Progenitor cell of endocrine pancreas (in vitro differentiated cells): ENCODE measurements at regions not wholly inside any gene's neighbourhood (a gene's known extent, or its start where the extent isn't known, plus 50 kb on each side); places are given as distances from the start of the nearest gene placed in this dataset.

ENCODE experiments used
- DNase-seq: peaks from one replicate; pipeline ENCODE4 v3.0.0; 2021; ENCODE audit warnings: low spot score; ENCODE audit not compliant: unreplicated experiment
- H3K27ac Mint-ChIP-seq: 2 replicates; pipeline ENCODE4 v1.8.0; 2021; ENCODE audit warnings: mild to moderate bottlenecking, moderate library complexity, mixed read lengths
- H3K27me3 Mint-ChIP-seq: 2 replicates; pipeline ENCODE4 v1.8.0; 2021; ENCODE audit warnings: mixed read lengths
- H3K36me3 Mint-ChIP-seq: 2 replicates; pipeline ENCODE4 v1.8.0; 2022; ENCODE audit warnings: mixed read lengths; ENCODE audit not compliant: insufficient read depth
- H3K4me1 Mint-ChIP-seq: 2 replicates; pipeline ENCODE4 v1.8.0; 2021; ENCODE audit warnings: low read depth, mixed read lengths
- H3K4me3 Mint-ChIP-seq: 2 replicates; pipeline ENCODE4 v1.8.0; 2021; ENCODE audit warnings: low read depth, mild to moderate bottlenecking, moderate library complexity, mixed read lengths
- H3K9me3 Mint-ChIP-seq: 2 replicates; pipeline ENCODE4 v1.8.0; 2021; ENCODE audit warnings: low read depth, mixed read lengths
- CTCF ChIP-seq: fragments of 200-600 bp; sonication (generic); IDR thresholded peaks from one replicate; pipeline ENCODE4 v1.5.0; 2021; ENCODE audit warnings: antibody characterized with exemption, mild to moderate bottlenecking; ENCODE audit not compliant: unreplicated experiment

GRCh38 chr18:26621161-26622026 lies 73.0 kb upstream of the KCTD1 start:
- H3K36me3 Mint-ChIP-seq, result peaks cover 15% of the 10 kb centered on the region
- H3K27me3 Mint-ChIP-seq, result peaks cover 2% of the 10 kb centered on the region
- H3K27ac Mint-ChIP-seq, result no peak overlapping the region
- peaks cover 20% of the 10 kb centered on the region for H3K9me3 Mint-ChIP-seq
- no peak overlapping the region for H3K4me3 Mint-ChIP-seq
- peaks cover 4% of the 10 kb centered on the region for H3K4me1 Mint-ChIP-seq
- peak; percentile 70 for TF ChIP-seq CTCF
- DNase-seq, result peak; percentile 21

- H3K36me3 Mint-ChIP-seq, result peaks cover 7% of the 10 kb centered on the region
- no peak overlapping the region for H3K27ac Mint-ChIP-seq
- DNase-seq, result no peak
- H3K4me1 Mint-ChIP-seq, result peaks cover 7% of the 10 kb centered on the region
- H3K4me3 Mint-ChIP-seq, result no peak overlapping the region
- H3K9me3 Mint-ChIP-seq, result peaks cover 7% of the 10 kb centered on the region
- H3K27me3 Mint-ChIP-seq, result peaks cover 2% of the 10 kb centered on the region
- TF ChIP-seq CTCF, result no peak
Measured at GRCh38 chr18:26619350-26619749, 71.0 kb upstream of the KCTD1 start.

GRCh38 chr18:26618135-26618534 lies 69.8 kb upstream of the KCTD1 start:
- no peak for TF ChIP-seq CTCF
- H3K4me1 Mint-ChIP-seq, result peaks cover 8% of the 10 kb centered on the region
- no peak overlapping the region for H3K4me3 Mint-ChIP-seq
- no peak overlapping the region for H3K27ac Mint-ChIP-seq
- peaks cover 2% of the 10 kb centered on the region for H3K27me3 Mint-ChIP-seq
- no peaks in the 10 kb centered on the region for H3K9me3 Mint-ChIP-seq
- H3K36me3 Mint-ChIP-seq, result peaks cover 1% of the 10 kb centered on the region
- no peak for DNase-seq

GRCh38 chr18:26617151-26617554 lies 68.8 kb upstream of the KCTD1 start:
- Mint-ChIP-seq H3K4me1 (peaks cover 8% of the 10 kb centered on the region), H3K9me3 (no peaks in the 10 kb centered on the region), H3K4me3 (no peak overlapping the region), H3K27me3 (no peaks in the 10 kb centered on the region), H3K36me3 (peaks cover 1% of the 10 kb centered on the region), H3K27ac (no peak overlapping the region)
- TF ChIP-seq CTCF, result no peak
- no peak for DNase-seq

GRCh38 chr18:26614374-26614773 lies 66.0 kb upstream of the KCTD1 start:
- Mint-ChIP-seq H3K36me3 (peaks cover 1% of the 10 kb centered on the region), H3K4me1 (peaks cover 8% of the 10 kb centered on the region), H3K4me3 (no peak overlapping the region), H3K27me3 (no peaks in the 10 kb centered on the region), H3K9me3 (no peaks in the 10 kb centered on the region), H3K27ac (no peak overlapping the region)
- no peak for TF ChIP-seq CTCF
- no peak for DNase-seq
